CD4-positive, alpha-beta T cell treated with Interleukin-4 for 1 hour (primary cell): ENCODE measurements at regions not wholly inside any gene's neighbourhood (a gene's known extent, or its start where the extent isn't known, plus 50 kb on each side); places are given as distances from the start of the nearest gene placed in this dataset.

ENCODE experiments used
- DNase-seq, 2 donors: peaks; one replicate each; pipeline ENCODE4 v3.0.0-alpha.2; 2020 to 2022

- no peak for DNase-seq
Measured at GRCh38 chr16:86921289-86921688, 342.9 kb downstream of the FOXL1 start.

- DNase-seq: no peak
Measured at GRCh38 chr16:86922311-86922710, 344.0 kb downstream of the FOXL1 start.

GRCh38 chr16:86923656-86924055, 345.3 kb downstream of the FOXL1 start:
- no peak for DNase-seq

DNA sequence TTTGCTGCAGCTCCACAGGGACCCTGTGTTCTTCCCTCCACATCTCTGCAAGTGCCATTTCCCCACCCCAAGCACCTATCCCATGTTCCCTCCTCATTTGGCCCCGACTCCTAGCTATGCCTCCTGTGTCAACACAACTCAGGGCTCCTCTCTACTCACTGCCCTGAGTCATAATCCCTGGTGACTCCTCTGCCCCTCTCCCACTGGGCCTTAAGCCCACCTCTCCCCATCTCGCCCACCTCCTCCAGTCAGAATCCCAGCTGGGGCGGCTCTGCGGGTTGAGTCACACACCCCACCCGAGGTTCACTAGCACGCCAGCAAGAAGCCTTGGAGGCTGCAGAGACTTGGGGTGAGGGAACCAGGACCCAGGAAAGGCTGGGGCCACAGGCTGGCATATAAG, 346.2 kb downstream of the FOXL1 start:
- DNase-seq: no peak

DNA sequence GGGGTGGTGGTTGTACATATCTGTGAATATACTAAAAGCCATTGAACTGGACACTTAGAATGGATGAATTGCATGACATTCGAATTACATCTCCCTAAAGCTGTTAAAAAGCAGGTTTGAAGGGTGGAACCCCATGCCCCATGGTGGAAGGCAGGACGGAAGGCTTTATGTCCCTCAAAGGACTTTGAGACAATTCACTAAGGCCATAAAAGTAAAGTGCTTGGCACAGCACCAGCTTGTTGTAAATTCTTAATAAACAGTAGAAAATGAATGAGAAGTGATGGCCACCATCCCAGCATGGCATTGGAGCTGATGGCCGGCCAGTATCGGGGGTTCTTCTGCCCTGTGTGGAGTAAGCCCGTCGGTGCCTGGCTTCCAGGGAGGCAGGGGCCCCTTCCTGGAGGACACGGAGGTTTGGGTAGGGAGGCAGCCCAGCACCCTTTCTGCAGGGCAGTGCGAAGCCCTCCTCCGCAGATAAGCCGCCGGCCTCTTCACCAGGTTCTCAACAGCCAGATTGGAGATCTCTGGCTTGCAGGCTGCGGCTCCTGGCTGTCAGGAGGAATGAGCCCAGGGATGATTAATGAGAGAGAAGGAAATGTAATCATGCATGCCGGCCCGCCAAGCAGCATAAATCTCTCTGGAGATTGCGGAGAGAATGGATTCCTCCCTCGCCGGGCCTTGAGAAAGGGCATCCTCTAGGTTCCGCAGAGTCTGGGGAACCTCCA, 346.9 kb downstream of the FOXL1 start:
- DNase-seq: no peak

DNA sequence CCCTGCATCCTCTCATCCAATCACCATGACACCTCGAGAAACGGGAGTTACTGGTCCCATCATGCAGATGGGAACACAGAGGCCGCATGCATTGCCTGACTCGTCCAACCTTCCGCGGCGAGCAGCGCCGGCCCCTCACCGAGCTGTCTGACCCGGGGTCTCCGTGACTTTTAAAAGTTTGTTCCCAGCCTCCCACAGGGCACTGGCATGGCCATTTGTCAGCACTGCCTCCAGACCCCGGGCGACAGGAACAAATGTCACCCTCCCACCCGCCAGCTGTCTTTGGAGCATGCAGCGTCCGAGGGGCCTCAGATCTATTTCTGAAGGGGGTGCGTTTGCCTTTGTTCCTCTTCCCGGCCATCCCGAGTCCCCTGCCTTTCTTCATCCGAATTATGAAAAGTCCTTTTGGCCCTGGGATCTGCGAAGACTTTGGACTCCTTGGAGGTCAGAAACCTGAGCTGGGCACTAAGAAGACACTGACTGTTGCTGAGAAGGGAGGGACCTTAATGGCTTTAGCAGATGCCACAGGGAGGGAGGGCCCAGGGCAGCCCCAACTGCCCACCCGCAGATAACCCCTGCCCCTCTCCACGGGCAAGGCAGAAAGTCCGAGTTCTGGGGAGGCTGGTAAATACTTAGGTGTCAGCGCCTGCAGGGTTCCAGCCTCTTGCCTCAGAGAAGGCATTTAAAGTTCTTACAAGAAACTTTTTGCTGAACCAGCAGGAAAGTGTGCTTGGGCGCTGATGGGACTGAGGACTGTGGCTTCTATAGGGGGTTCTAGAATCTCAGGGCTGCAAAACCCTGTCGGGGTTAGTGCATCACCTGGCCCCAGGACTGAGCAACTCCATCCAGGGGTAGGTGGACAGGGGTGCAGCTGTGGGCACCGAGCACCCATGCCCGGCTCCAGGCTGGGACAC, 348.1 kb downstream of the FOXL1 start:
- no peak for DNase-seq

DNA sequence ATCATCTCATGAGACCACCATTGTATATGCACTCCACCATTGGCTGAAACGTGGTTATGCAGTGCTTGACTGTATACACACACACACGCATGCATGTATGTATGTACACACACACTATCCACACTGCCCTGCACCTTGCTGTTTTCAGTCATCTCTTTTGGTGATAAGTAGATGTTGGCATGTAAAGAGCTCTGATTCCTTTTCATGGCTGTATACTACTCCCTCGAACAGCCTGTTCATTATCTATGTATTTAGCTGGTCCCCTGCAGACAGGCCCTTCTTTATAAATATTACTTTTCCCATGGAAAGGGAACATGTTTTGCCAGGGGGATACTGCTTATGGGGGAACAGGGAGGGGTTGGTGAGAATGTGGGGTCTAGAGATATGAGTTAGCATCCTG, 349.4 kb downstream of the FOXL1 start:
- no peak for DNase-seq

GRCh38 chr16:86928523-86929011, 350.2 kb downstream of the FOXL1 start:
- DNase-seq: no peak

GRCh38 chr16:86929057-86929871, 350.9 kb downstream of the FOXL1 start:
- DNase-seq: no peak

DNA sequence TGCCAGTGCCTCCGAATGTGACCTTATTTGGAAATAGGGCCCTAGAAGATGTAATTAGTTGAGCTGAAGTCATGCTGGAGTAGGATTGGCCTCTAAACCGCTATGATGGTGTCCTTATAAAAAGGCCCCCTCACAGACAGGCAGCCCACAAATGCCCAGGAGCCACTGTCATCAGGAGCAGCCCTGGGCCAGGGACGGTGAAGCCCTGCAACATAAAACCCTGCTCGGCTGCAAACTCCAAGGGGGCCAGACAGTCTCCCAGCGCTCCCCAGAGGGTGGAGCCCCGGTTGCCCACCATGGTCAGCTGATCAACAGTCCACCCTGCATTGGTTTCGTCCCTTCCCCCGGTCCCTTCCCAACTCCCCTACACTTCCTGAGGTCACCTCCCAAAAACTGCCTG, 351.7 kb downstream of the FOXL1 start:
- DNase-seq: no peak

- DNase-seq: no peak
Measured at GRCh38 chr16:86930663-86931373, 352.5 kb downstream of the FOXL1 start.

DNA sequence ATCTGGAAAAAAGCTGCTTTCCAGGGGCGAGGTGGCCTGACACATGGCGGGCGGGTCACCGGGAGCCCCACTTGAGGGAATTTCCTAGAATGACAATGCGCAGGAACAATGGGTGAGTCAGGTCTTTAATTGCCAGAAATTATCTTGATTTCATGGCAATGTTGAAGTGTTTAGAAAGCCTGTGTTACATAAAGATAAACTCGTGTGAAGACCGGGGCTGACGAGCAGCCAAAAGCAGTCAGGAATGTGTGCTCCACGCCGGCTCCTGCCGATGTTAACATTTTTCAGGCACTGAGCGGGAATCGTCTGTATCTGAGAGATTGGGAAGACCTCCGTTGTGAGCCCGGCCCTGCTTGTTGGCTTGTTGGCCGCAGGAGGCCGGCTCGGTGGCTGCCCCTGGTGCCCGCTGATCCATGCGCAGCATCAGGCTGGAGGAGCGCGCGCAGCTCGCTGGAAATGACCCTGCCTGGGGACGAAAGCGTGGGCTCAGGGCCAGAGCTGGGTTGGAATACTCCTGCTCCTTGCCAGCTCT, 353.1 kb downstream of the FOXL1 start:
- no peak for DNase-seq

DNA sequence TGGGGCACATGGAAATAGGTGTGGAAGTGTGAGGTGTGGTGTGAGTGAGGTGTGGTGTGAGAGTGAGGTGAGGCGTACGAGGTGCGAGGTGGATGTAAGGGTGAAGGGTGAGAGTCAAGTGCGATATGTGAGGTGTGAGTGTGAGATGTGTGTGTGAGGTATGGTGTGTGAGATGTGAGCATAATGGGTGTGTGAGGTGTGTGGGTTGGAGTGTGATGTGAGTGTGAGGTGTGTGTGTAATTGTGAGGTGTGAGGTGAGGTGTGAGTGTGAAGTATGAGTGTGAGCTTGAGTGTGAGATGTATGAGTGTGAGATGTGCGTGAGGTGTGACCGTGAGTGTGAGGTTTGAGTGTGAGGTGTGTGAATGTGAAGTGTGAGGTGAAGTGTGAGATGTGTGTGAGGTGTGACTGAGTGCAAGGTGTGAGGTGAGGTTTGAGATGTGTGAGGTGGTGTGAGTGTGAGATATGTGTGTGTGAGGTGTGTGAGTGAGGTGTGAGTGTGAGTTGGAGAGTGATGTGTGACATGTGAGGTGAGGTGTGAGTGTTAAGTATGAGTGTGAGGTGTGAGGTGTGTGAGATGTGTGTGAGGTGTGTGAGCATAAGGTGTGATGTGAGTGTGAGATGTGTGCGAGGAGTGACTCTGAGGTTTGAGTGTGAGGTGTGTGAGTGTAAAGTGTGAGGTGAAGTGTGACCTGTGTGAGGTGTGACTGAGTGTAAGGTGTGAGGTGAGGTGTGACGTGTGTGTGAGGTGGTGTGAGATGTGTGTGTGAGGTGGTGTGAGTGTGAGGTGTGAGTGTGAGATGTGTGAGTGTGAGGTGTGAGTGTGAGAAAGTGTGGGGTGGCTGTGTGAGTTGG, 354.0 kb downstream of the FOXL1 start:
- DNase-seq: no peak

- no peak for DNase-seq
Measured at GRCh38 chr16:86934581-86935375, 356.4 kb downstream of the FOXL1 start.

DNA sequence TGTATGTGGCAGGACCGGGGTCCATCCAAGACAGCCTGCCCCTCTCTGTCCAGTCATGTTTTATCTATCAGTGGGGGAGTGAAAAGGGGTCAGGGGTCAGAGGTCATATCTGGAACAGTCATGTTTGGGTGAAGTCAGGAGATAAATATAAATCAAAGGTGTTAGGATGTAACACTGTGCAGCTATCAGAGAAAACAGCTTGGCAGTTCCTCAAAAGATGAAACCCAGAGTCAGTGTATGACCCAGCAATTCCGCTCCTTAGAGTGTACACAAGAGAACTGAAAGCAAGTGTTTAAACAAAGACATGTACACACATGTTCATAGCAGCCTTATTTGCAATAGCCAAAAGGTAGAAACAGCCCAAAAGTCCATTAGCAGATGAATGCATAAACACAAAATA, 361.3 kb downstream of the FOXL1 start:
- no peak for DNase-seq

GRCh38 chr16:86941731-86942130, 363.4 kb downstream of the FOXL1 start:
- DNase-seq: no peak

DNA sequence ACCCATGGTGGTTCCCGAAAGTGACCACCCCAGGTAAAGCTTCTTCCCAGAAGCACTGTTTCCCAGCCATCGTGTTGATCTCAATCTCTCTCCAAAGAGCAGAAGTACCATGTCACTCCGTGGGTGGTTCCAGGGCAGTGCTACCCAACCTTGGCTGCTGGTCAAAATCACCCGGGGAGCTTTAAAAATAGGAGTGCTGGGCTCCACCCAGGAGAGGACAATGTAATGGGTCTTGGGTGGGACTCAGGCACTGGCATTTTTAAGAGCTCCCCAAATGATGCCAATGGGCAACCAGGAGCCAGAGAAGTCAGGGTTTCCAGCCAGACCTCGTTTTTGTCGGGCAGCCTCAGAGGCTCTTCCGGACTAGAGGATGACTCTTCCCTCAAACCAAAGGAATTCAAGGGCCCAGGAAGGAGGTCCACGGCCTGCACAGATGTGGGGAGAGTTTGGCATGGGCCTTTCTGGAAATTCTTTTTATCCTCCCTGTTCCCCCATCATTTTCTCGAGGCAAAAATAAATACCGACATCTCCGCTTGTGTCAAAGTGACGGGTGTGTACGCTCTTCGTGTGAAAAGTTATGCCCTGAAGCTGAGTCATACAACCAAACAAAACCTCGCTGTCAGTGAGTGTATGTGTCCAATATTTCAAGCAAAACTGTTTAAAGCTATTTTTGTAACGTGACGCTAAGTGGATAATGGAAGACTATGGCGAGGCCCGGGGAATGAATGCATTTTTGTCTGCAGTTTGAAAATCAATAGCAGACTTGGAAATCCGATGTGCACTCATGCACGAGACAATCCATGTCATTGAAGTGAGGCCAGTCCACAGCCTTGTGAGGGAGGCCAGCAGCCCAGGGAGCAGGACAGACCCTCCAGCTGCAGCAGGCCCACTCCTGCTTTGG, 364.1 kb downstream of the FOXL1 start:
- no peak for DNase-seq

DNA sequence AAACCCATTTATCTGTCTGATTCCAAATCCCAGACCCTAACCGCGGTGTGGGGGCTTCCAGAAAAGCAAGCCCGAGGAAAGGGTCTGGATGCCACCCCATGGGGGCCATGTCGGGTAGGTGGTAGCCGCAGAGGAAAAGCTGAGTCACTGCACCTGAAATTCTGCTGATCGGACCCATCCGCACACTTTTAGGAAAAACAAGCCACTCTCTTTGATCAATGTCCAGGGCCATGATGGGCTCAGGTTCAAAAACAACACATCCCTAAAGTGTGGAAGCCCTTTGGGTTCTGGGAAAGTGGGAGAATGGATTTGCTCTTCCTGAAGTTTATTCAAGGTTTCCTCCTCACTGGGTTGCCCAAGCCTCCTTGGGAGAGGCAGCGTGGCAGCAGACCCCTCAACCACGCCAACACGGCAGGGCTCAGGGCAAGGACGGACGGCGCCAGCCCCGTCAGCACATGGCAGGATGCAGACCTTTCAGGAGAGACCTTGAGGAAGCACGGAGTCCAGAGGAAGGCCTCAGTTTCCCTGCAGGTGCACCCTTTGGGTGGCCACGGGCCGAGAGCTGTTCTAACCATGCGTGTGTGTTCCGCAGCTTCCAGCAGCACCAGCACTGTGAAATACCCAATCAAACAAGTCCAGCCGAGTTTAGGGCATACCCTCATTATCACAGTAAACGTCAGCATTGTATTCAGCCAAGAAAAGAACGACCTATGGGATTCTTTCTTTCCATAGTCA, 367.0 kb downstream of the FOXL1 start:
- no peak for DNase-seq

DNA sequence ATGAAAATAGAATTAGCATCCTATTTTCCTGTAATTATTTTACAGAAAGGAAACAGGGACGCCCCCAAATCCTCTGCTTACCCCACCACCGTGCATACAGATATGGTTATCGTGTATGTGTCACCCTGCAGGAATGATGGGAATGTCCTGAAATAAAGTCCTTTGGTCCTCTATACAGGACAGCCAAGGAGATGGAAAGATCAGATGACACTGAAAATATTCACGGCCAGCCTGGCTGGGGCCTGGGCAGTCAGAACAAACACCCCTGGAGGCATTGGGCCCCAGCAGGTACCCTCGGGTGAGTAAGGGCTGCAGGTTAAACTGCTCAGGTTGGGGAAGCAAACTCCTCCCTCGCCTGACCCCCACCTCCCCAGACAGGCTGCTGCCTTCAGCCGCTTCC, 368.0 kb downstream of the FOXL1 start:
- no peak for DNase-seq
